ENCODE measurements at regions not wholly inside any gene's neighbourhood (a gene's known extent, or its start where the extent isn't known, plus 50 kb on each side); places are given as distances from the start of the nearest gene placed in this dataset.

DNA sequence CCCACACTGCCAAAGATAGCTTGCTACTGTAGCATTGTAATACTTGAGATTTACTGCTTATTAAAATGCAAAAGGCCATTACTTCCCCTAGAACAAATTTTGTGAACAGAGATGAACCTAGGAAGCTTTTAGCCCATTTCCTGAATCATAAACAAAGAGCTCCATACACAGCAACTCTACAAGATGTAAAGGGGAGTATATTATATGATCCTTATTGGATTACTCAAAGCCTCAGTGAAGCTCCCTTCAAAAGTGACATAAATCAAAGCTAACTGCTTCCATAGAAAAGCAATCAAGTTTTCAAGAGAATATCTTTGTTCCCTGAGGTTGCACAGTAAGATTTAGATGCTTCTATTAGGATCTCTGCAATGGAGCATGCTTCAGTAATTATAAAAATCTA, 629.8 kb downstream of the EFNA5 start:
- TF ChIP-seq ESRRG (CRISPR knock-in tag; IDR thresholded peaks at IDR 0.05) (no peak), ZC3H10 (CRISPR knock-in tag; IDR thresholded peaks at IDR 0.05) (no peak)
- no peak for ATAC-seq

DNA sequence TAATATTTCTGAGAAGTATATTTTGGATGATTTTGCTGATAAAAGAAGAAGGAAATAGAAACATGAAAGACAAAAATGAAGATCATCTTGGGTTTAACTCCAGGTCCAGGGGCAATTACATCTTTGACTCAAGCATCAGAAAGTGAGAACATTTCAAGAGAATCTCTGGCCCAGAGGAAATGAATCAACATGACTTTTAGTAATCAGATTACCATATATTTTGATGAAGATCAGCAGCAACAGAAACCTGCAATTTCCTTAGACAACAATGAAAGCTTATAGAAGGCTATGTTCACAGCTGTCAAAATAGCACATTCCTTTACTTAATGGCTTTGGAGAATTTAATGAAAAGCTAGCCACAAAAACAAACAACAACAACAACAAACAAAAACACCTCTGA, 638.1 kb downstream of the EFNA5 start:
- no peak for TF ChIP-seq ZNF8 (CRISPR knock-in tag; IDR thresholded peaks at IDR 0.05)
- no peak for TF ChIP-seq RARB (CRISPR knock-in tag; IDR thresholded peaks at IDR 0.05)
- TF ChIP-seq BACH2 (CRISPR knock-in tag; IDR thresholded peaks at IDR 0.05; ENCODE audit: borderline replicate concordance): no peak
- no peak for TF ChIP-seq OSR1 (CRISPR knock-in tag; IDR thresholded peaks at IDR 0.05)
- TF ChIP-seq, protein P1, sequence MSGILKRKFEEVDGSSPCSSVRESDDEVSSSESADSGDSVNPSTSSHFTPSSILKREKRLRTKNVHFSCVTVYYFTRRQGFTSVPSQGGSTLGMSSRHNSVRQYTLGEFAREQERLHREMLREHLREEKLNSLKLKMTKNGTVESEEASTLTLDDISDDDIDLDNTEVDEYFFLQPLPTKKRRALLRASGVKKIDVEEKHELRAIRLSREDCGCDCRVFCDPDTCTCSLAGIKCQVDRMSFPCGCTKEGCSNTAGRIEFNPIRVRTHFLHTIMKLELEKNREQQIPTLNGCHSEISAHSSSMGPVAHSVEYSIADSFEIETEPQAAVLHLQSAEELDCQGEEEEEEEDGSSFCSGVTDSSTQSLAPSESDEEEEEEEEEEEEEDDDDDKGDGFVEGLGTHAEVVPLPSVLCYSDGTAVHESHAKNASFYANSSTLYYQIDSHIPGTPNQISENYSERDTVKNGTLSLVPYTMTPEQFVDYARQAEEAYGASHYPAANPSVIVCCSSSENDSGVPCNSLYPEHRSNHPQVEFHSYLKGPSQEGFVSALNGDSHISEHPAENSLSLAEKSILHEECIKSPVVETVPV (CRISPR knock-in tag; IDR thresholded peaks at IDR 0.05): no peak
- TF ChIP-seq ZFP3 (CRISPR knock-in tag; IDR thresholded peaks at IDR 0.05): no peak
- no peak for TF ChIP-seq ISL1 (CRISPR knock-in tag; IDR thresholded peaks at IDR 0.05)
- no peak for TF ChIP-seq ZFP30 (CRISPR knock-in tag; IDR thresholded peaks at IDR 0.05)
- no peak for TF ChIP-seq ZNF565 (CRISPR knock-in tag; conservative IDR thresholded peaks at IDR 0.05; ENCODE audit: low read depth)
- no peak for TF ChIP-seq PPARA (CRISPR knock-in tag; IDR thresholded peaks at IDR 0.05; ENCODE audit: borderline replicate concordance)
- no peak for TF ChIP-seq ESRRG (CRISPR knock-in tag; IDR thresholded peaks at IDR 0.05)
- ATAC-seq: no peak

DNA sequence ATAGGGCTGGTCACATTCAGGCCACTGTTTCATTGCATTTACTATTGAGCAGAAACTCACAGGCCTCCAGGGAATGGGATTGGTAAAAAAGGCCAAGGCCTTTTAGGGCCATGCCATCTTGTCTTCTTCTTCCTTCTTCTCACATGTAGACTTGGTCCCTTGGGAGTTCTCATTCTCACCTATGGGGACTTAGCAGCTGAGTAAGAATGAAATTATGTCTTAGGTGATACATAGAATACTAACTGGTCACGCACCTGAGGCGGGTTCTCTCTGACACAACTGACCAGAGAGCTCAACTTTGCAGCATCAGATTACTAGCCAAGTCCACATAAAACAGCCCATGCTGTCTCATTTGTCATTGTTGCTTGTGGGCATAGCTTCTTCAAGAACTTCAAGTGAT, 641.8 kb downstream of the EFNA5 start:
- ATAC-seq: no peak
- TF ChIP-seq PPARA (CRISPR knock-in tag; IDR thresholded peaks at IDR 0.05; ENCODE audit: borderline replicate concordance) (no peak), ZC3H10 (CRISPR knock-in tag; IDR thresholded peaks at IDR 0.05) (no peak), ZFP30 (CRISPR knock-in tag; IDR thresholded peaks at IDR 0.05) (no peak), BACH2 (CRISPR knock-in tag; IDR thresholded peaks at IDR 0.05; ENCODE audit: borderline replicate concordance) (no peak), SNAI2 (CRISPR knock-in tag; IDR thresholded peaks at IDR 0.05) (no peak), ESRRG (CRISPR knock-in tag; IDR thresholded peaks at IDR 0.05) (no peak), TCF4 (CRISPR knock-in tag; IDR thresholded peaks at IDR 0.05; ENCODE audit: borderline replicate concordance) (no peak), GLIS3 (CRISPR knock-in tag; IDR thresholded peaks at IDR 0.05) (no peak), ZFP3 (CRISPR knock-in tag; IDR thresholded peaks at IDR 0.05) (no peak), RARB (CRISPR knock-in tag; IDR thresholded peaks at IDR 0.05) (no peak), ZNF8 (CRISPR knock-in tag; IDR thresholded peaks at IDR 0.05) (no peak), ZNF70 (CRISPR knock-in tag; IDR thresholded peaks at IDR 0.05) (no peak), ISL1 (CRISPR knock-in tag; IDR thresholded peaks at IDR 0.05) (no peak), TOX (CRISPR knock-in tag; IDR thresholded peaks at IDR 0.05; ENCODE audit: borderline replicate concordance) (no peak), ZNF565 (CRISPR knock-in tag; conservative IDR thresholded peaks at IDR 0.05; ENCODE audit: low read depth) (no peak)
- TF ChIP-seq, protein P2, sequence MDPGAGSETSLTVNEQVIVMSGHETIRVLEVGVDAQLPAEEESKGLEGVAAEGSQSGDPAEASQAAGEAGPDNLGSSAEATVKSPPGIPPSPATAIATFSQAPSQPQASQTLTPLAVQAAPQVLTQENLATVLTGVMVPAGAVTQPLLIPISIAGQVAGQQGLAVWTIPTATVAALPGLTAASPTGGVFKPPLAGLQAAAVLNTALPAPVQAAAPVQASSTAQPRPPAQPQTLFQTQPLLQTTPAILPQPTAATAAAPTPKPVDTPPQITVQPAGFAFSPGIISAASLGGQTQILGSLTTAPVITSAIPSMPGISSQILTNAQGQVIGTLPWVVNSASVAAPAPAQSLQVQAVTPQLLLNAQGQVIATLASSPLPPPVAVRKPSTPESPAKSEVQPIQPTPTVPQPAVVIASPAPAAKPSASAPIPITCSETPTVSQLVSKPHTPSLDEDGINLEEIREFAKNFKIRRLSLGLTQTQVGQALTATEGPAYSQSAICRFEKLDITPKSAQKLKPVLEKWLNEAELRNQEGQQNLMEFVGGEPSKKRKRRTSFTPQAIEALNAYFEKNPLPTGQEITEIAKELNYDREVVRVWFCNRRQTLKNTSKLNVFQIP (CRISPR knock-in tag; IDR thresholded peaks at IDR 0.05; ENCODE audit: borderline replicate concordance, low read depth): no peak
- TF ChIP-seq, protein P3, sequence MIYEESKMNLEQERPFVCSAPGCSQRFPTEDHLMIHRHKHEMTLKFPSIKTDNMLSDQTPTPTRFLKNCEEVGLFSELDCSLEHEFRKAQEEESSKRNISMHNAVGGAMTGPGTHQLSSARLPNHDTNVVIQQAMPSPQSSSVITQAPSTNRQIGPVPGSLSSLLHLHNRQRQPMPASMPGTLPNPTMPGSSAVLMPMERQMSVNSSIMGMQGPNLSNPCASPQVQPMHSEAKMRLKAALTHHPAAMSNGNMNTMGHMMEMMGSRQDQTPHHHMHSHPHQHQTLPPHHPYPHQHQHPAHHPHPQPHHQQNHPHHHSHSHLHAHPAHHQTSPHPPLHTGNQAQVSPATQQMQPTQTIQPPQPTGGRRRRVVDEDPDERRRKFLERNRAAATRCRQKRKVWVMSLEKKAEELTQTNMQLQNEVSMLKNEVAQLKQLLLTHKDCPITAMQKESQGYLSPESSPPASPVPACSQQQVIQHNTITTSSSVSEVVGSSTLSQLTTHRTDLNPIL (CRISPR knock-in tag; IDR thresholded peaks at IDR 0.05; ENCODE audit: low read depth): no peak
- TF ChIP-seq, protein P4, sequence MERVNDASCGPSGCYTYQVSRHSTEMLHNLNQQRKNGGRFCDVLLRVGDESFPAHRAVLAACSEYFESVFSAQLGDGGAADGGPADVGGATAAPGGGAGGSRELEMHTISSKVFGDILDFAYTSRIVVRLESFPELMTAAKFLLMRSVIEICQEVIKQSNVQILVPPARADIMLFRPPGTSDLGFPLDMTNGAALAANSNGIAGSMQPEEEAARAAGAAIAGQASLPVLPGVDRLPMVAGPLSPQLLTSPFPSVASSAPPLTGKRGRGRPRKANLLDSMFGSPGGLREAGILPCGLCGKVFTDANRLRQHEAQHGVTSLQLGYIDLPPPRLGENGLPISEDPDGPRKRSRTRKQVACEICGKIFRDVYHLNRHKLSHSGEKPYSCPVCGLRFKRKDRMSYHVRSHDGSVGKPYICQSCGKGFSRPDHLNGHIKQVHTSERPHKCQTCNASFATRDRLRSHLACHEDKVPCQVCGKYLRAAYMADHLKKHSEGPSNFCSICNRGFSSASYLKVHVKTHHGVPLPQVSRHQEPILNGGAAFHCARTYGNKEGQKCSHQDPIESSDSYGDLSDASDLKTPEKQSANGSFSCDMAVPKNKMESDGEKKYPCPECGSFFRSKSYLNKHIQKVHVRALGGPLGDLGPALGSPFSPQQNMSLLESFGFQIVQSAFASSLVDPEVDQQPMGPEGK (CRISPR knock-in tag; IDR thresholded peaks at IDR 0.05; ENCODE audit: borderline replicate concordance): no peak
- TF ChIP-seq, protein P5, sequence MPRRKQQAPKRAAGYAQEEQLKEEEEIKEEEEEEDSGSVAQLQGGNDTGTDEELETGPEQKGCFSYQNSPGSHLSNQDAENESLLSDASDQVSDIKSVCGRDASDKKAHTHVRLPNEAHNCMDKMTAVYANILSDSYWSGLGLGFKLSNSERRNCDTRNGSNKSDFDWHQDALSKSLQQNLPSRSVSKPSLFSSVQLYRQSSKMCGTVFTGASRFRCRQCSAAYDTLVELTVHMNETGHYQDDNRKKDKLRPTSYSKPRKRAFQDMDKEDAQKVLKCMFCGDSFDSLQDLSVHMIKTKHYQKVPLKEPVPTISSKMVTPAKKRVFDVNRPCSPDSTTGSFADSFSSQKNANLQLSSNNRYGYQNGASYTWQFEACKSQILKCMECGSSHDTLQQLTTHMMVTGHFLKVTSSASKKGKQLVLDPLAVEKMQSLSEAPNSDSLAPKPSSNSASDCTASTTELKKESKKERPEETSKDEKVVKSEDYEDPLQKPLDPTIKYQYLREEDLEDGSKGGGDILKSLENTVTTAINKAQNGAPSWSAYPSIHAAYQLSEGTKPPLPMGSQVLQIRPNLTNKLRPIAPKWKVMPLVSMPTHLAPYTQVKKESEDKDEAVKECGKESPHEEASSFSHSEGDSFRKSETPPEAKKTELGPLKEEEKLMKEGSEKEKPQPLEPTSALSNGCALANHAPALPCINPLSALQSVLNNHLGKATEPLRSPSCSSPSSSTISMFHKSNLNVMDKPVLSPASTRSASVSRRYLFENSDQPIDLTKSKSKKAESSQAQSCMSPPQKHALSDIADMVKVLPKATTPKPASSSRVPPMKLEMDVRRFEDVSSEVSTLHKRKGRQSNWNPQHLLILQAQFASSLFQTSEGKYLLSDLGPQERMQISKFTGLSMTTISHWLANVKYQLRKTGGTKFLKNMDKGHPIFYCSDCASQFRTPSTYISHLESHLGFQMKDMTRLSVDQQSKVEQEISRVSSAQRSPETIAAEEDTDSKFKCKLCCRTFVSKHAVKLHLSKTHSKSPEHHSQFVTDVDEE (CRISPR knock-in tag; IDR thresholded peaks at IDR 0.05): no peak
